ELF-1 (cell line): ENCODE measurements at regions not wholly inside any gene's neighbourhood (a gene's known extent, or its start where the extent isn't known, plus 50 kb on each side); places are given as distances from the start of the nearest gene placed in this dataset.
A peak's percentile ranks its signal among the peaks of the same experiment; 100 is the strongest.
"Not testable (repeated sequence)": the region's sequence is repeated elsewhere in the genome, so short reads cannot be mapped to it uniquely, and the experiment has no call there.

Experiments
- DNase-seq: peaks from one replicate; pipeline ENCODE4 v3.0.0-alpha.2; 2016; ENCODE audit warnings: low read depth, low spot score

- DNase-seq, result not testable (repeated sequence)
Measured at GRCh38 chr20:30164389-30164788, 1093.1 kb upstream of the DEFB115 start.

- DNase-seq, result no peak
Measured at GRCh38 chr20:30167540-30167939, 1089.9 kb upstream of the DEFB115 start.

- DNase-seq, result peak; percentile 90
Measured at GRCh38 chr20:30168025-30168799, 1089.3 kb upstream of the DEFB115 start.

- no peak for DNase-seq
Measured at GRCh38 chr20:30168800-30169138, 1088.7 kb upstream of the DEFB115 start.

GRCh38 chr20:30175681-30176080, 1081.8 kb upstream of the DEFB115 start:
- no peak for DNase-seq

- not testable (repeated sequence) for DNase-seq
Measured at GRCh38 chr20:30183124-30183523, 1074.3 kb upstream of the DEFB115 start.

- not testable (repeated sequence) for DNase-seq
Measured at GRCh38 chr20:30191785-30192184, 1065.7 kb upstream of the DEFB115 start.

- not testable (repeated sequence) for DNase-seq
Measured at GRCh38 chr20:30234477-30234876, 1023.0 kb upstream of the DEFB115 start.

GRCh38 chr20:30275073-30275472, 982.4 kb upstream of the DEFB115 start:
- not testable (repeated sequence) for DNase-seq

- DNase-seq, result no peak
Measured at GRCh38 chr20:30281584-30282197, 975.8 kb upstream of the DEFB115 start.

GRCh38 chr20:30283476-30284280, 973.8 kb upstream of the DEFB115 start:
- DNase-seq, result peak; percentile 82

- no peak for DNase-seq
Measured at GRCh38 chr20:30284281-30284905, 973.1 kb upstream of the DEFB115 start.

- DNase-seq, result no peak
Measured at GRCh38 chr20:30285677-30286076, 971.8 kb upstream of the DEFB115 start.

- peak; percentile 67 for DNase-seq
Measured at GRCh38 chr20:30286157-30286556, 971.3 kb upstream of the DEFB115 start.

GRCh38 chr20:30287459-30287858, 970.0 kb upstream of the DEFB115 start:
- peak; percentile 18 for DNase-seq

GRCh38 chr20:30288346-30288745, 969.1 kb upstream of the DEFB115 start:
- DNase-seq, result no peak

GRCh38 chr20:30289049-30289448, 968.4 kb upstream of the DEFB115 start:
- DNase-seq, result not testable (repeated sequence)

- peak; percentile 54 for DNase-seq
Measured at GRCh38 chr20:30289711-30290141, 967.7 kb upstream of the DEFB115 start.

GRCh38 chr20:30290361-30291063, 967.0 kb upstream of the DEFB115 start:
- peak; percentile 81 for DNase-seq

GRCh38 chr20:30291064-30291379, 966.4 kb upstream of the DEFB115 start:
- DNase-seq, result not testable (repeated sequence)

- not testable (repeated sequence) for DNase-seq
Measured at GRCh38 chr20:30291686-30292085, 965.8 kb upstream of the DEFB115 start.
